Skeletal muscle cell (primary cell): ENCODE measurements at regions not wholly inside any gene's neighbourhood (a gene's known extent, or its start where the extent isn't known, plus 50 kb on each side); places are given as distances from the start of the nearest gene placed in this dataset.
"Not testable (repeated sequence)": the region's sequence is repeated elsewhere in the genome, so short reads cannot be mapped to it uniquely, and the experiment has no call there.

ENCODE experiments used
- DNase-seq: peaks from one replicate; pipeline ENCODE4 v3.0.0-alpha.2; 2010; ENCODE audit warnings: low read depth
- H3K4me3 ChIP-seq: 2 replicates; pipeline ENCODE4 v1.5.1; 2011; ENCODE audit warnings: low read depth, mild to moderate bottlenecking, control low read depth, low read length, moderate library complexity

GRCh38 chr5:162696272-162696671 is 628.7 kb downstream of the GABRG2 start:
- H3K4me3 ChIP-seq, DNase-seq: not testable (repeated sequence)

DNA sequence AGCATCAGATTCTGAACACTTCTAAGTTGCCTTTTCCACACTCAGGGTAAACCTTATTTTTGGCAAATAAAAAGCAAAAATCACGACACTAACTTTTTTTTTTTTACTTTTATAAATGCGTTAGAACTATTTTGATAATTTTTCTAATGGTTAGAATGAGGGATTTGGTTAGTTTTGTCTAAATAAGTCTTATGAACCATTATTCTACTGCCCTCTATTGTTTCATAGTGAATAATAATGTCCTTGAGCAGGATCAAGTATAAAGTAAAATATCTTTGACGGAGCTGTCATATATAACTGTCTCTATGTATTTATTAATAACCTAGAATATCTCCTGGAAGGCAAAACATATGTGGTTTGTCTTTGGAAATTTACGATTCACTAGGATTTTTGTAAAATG is 631.8 kb downstream of the GABRG2 start:
- no peak overlapping the region for H3K4me3 ChIP-seq
- DNase-seq: no peak

DNA sequence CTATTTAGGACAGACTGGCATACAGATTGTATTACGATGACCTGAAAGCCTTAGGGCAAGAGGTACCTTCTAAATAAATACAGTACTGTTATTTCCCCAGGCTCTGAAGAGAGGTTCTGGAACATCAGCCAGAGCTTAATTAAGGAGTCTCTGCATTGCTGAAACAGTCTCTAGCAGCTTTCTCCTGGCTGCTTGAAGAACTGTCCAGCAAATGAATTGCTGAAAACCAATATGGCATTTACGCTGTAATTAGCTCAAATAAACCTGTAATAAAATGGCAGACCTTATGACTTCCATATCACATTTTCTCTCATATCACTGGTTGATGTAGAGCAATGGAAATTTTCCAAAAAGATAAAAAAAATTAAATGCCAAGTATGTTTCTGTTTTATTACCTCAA is 636.3 kb downstream of the GABRG2 start:
- DNase-seq: no peak
- H3K4me3 ChIP-seq: no peak overlapping the region

DNA sequence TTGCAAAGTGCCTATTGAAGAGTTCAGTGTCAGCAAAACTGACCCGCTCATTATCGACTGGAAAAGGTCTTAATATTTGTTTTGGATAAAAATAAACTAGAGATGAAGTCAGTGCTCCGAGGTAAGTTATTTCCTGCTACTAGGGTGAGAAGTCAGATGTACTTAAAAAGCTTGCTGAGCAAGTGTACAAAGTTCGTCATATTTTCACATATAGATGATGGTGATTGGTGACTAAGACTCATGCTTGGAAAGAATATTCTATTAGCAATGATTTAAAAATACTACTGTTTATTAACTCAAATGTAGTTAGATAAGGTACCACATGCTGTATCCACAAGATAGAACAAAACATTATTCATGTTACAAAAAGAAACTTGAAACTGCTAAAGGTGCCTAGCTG is 643.7 kb downstream of the GABRG2 start:
- no peak overlapping the region for H3K4me3 ChIP-seq
- no peak for DNase-seq

- DNase-seq: no peak
- no peak overlapping the region for H3K4me3 ChIP-seq
These were observed 652.1 kb downstream of the GABRG2 start for GRCh38 chr5:162719720-162720119.

- H3K4me3 ChIP-seq: no peak overlapping the region
These were observed 653.6 kb downstream of the GABRG2 start for GRCh38 chr5:162721125-162721524.

DNA sequence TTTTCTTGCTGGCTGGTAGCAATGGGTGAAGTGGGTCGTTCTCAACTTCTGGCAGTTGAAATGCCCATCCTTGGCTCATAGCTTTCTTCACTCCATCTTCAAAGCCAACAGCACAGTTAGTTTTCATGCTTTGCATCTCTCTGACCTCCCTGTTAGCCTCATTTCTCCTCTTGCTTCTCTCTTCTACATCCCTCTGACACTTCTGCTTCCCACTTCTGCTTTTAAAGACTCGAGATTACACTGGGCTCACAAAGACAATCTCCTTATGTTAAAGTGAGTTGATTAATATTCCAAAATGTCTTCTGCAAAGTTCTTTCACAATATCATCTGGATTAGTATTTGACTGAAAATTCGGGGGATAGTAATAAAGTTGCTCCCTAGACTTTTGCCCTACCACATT is 684.8 kb upstream of the CCNG1 start:
- no peak overlapping the region for H3K4me3 ChIP-seq
- no peak for DNase-seq

More at GRCh38 chr5:162721125-162721524, 653.6 kb downstream of the GABRG2 start:
- no peak for DNase-seq

GRCh38 chr5:162762119-162762518 is 675.3 kb upstream of the CCNG1 start:
- no peak for DNase-seq
- H3K4me3 ChIP-seq: no peak overlapping the region

DNA sequence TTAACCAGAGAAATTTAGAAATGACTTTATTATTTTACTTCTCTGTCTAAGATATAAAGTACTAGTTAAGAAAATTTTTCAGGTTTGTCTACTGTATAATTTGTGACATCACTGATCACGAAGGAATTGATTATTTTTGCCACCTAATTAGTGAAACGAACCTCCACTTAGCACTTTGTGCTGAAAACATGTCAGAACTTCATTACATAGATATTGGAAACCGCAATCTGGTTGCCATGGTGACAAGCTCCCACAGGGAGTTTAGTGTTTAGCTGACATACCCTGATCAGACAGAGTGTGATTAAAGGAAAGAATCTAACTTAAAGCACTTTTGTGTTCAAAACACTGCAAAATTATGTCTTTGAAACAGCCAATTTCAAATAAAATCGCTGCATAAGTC is 668.4 kb upstream of the CCNG1 start:
- no peak for DNase-seq
- no peak overlapping the region for H3K4me3 ChIP-seq

DNA sequence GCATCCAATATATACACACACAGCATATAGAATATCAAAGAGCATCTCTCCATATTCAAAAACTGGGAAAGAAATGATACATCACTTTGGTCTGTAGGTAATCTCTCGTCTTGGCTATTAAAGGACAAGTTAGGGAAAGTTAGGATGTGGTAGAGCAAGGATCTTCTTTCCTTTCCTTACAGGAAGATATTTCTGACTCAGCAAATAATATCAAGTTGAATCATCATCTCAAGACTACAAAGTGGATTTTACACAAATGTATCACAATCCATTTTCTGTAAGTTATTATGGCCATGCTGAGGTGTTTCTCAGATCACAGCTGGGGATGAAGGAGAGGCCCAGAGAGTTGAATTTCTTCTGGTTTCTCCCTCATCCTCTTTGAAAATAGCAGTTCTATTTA is 651.7 kb upstream of the CCNG1 start:
- DNase-seq: no peak
- no peak overlapping the region for H3K4me3 ChIP-seq

DNA sequence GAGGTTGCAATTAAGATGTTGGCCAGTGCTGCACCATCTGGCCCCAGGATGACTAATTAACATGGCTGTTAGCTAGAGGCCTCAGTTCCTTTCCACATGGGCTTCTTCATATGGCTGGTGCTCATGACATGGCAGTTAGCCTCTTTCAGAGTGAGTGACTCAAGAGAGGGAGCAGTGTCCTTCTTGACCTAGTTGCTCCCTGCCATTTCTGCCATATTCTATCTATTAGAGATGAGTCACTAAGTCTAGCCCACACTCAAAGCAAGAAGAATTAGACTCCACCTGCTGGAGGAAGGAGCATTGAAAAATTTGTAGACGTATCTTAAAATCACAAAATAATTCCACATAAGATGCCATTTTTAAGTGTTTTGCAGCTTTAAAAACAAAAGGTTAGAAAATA is 651.2 kb upstream of the CCNG1 start:
- no peak overlapping the region for H3K4me3 ChIP-seq
- no peak for DNase-seq

GRCh38 chr5:162796507-162796906 is 640.9 kb upstream of the CCNG1 start:
- no peak overlapping the region for H3K4me3 ChIP-seq
- no peak for DNase-seq

DNA sequence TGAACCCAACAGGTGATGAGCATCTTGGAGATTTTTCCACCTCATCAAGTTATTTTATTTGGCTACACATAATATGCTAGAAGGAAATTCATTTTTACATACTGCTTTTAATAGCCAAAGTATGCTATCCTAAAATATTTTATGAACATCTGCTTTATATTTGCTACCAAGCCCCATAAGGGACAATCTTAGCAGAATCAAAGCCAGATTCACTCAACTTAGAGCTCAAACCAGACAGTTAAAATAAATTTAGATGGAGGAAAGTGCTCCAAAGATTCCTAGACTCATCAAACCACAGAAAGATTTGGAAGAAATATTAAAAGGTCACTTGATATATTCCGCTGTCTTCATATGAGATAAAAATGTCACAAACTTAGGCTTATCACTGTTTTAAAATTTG is 637.1 kb upstream of the CCNG1 start:
- no peak overlapping the region for H3K4me3 ChIP-seq
- no peak for DNase-seq

- DNase-seq: no peak
- no peak overlapping the region for H3K4me3 ChIP-seq
These were observed 636.2 kb upstream of the CCNG1 start for GRCh38 chr5:162801235-162801634.

GRCh38 chr5:162806195-162806594 is 631.2 kb upstream of the CCNG1 start:
- H3K4me3 ChIP-seq: no peak overlapping the region
- no peak for DNase-seq

DNA sequence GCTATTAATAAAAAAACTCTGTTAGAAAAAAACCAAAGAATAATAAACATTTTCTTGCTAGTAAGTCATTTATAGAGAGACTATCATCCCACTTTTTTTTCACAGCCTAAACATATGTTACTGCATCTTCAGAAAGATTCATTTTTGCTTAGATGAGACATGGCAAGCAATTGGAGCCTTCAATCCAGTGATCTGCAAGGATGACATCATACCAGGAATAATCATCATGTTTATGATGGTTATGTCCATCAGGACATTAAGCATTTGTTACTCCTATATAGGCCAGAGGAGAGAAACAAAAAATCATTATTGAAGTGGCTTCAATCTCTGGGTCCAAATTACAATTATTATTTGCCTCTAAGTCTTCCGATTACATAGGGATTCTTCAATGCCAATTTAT is 626.3 kb upstream of the CCNG1 start:
- H3K4me3 ChIP-seq: no peak overlapping the region
- no peak for DNase-seq

DNA sequence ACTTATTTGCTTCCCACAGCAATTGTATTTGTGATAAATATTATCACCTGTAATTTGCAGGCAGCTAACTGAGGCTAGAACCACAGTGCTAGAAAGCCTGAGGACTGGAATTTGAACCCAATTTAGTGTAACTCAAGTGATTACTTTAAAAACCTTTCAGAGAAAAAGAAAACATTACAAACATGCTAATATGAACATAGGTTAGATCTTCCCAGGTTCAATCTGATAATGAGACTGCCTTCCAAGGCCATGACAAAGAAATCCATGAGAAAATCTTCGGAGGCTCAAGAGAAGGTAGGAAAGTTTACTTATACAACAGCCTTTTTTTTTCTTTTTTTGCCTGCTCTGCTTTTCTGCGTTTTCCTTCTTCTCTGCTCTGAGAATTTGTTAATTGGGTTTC is 620.6 kb upstream of the CCNG1 start:
- DNase-seq: no peak
- H3K4me3 ChIP-seq: no peak overlapping the region

DNA sequence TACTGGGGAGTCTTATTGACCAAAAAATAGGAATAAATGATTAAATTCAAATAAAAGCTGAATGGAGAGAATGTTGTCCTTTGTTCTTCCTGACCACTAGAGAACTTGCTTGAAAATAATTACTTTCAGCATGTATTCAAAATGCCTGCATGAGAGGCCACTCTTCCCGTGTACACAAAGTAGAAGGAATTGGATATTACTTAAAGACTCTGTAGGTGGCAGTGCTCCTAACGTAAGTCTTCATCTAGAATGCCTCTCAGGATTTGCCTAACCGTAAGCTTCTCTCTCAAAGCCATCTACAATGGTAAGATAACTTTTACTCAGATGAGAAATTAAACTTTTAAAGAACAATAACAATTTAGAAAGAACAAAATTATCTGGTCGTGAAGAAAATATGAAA is 620.0 kb upstream of the CCNG1 start:
- no peak overlapping the region for H3K4me3 ChIP-seq
- DNase-seq: no peak

- H3K4me3 ChIP-seq, DNase-seq: not testable (repeated sequence)
These were observed 615.7 kb upstream of the CCNG1 start for GRCh38 chr5:162821664-162822063.

DNA sequence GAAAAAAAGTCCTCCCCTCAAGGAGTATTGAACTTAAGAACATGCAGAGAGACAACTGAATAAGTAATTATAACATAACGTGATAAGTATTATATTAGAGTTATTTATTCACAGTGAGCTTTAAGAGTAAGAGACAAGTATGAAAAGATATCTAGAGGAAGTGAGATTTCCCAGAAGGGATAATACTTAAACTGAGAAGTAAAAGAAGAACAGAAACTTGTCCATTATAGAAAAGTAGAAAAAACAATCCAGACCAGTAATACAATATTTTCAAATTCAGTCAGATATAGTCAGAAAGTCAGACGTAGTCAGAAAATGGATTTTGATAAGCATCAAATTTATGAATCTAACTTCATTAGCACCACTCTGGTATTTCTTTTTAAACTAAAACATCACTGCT is 613.0 kb upstream of the CCNG1 start:
- no peak overlapping the region for H3K4me3 ChIP-seq
- no peak for DNase-seq

GRCh38 chr5:162837155-162837554 is 600.2 kb upstream of the CCNG1 start:
- H3K4me3 ChIP-seq: no peak overlapping the region
- no peak for DNase-seq

GRCh38 chr5:162842727-162843126 is 594.7 kb upstream of the CCNG1 start:
- no peak overlapping the region for H3K4me3 ChIP-seq
- no peak for DNase-seq
